PC-3 (cell line): ENCODE measurements at regions not wholly inside any gene's neighbourhood (a gene's known extent, or its start where the extent isn't known, plus 50 kb on each side); places are given as distances from the start of the nearest gene placed in this dataset.
A peak's percentile ranks its signal among the peaks of the same experiment; 100 is the strongest.

Experiments
- ATAC-seq: fragments of 200-7000 bp; cut with Tn5 transposase; 2 replicates; pipeline ENCODE4 v1.9.1; 2020; ENCODE audit warnings: mild to moderate bottlenecking, moderate library complexity
- BruUV-seq: library from RNA; stranded (reverse); fragments of 400-500 nt; replicated peaks from 2 replicates; lab custom pipeline; 2021; lab: Mats Ljungman, UMichigan
- CTCF ChIA-PET: fragments of 300-600 bp; sonication (Branson Sonifier 250); formaldehyde crosslinking; loops from one replicate; lab custom pipeline; 2022; ENCODE audit warnings: antibody characterized with exemption; lab: Charles Lee
- POLR2A ChIA-PET: fragments of 300-600 bp; sonication (Branson Sonifier 250); formaldehyde crosslinking; loops from one replicate; lab custom pipeline; 2022; ENCODE audit warnings: antibody characterized with exemption; ENCODE audit not compliant: unreplicated experiment; lab: Charles Lee
- DNase-seq: peaks from one replicate; pipeline ENCODE4 v3.0.0-alpha.2; 2015
- H2AFZ ChIP-seq: fragments of 300-600 bp; sonication (generic); 2 replicates; pipeline ENCODE4 v1.6.0; 2016; ENCODE audit warnings: antibody characterized with exemption, low read length
- H3F3A ChIP-seq: fragments of 300-600 bp; sonication (generic); one replicate; pipeline ENCODE4 v1.6.0; 2017; ENCODE audit warnings: antibody characterized with exemption, low read length, control low read depth, mild to moderate bottlenecking; ENCODE audit not compliant: unreplicated experiment
- H3K27ac ChIP-seq: fragments of 300-600 bp; sonication (generic); 2 replicates; pipeline ENCODE4 v1.5.1; 2016; ENCODE audit warnings: mild to moderate bottlenecking, low read length
- H3K27me3 ChIP-seq: fragments of 300-600 bp; sonication (generic); 2 replicates; pipeline ENCODE4 v1.6.1; 2016; ENCODE audit warnings: low read length, mixed read lengths
- H3K36me3 ChIP-seq: fragments of 300-600 bp; sonication (generic); 2 replicates; pipeline ENCODE4 v1.6.1; 2016; ENCODE audit warnings: low read depth, mixed run types, low read length, mixed read lengths
- H3K4me1 ChIP-seq: fragments of 300-600 bp; sonication (generic); 2 replicates; pipeline ENCODE4 v1.5.1; 2016; ENCODE audit warnings: low read length; ENCODE audit not compliant: insufficient read depth
- H3K4me2 ChIP-seq: fragments of 300-600 bp; sonication (generic); 2 replicates; pipeline ENCODE4 v1.6.0; 2016; ENCODE audit warnings: low read length
- H3K4me3 ChIP-seq: fragments of 300-600 bp; sonication (generic); 2 replicates; pipeline ENCODE4 v1.5.1; 2016; ENCODE audit warnings: mild to moderate bottlenecking, low read length, mixed read lengths
- H3K79me2 ChIP-seq: fragments of 300-600 bp; sonication (generic); 2 replicates; pipeline ENCODE4 v1.6.1; 2017; ENCODE audit warnings: low read length, mixed read lengths
- H3K9ac ChIP-seq: fragments of 300-600 bp; sonication (generic); 2 replicates; pipeline ENCODE4 v1.6.0; 2016; ENCODE audit warnings: mild to moderate bottlenecking, low read length
- H3K9me2 ChIP-seq: fragments of 300-600 bp; sonication (generic); replicated peaks from 2 replicates; pipeline ENCODE4 v1.6.1; 2016; ENCODE audit warnings: mixed run types, low read length, mixed read lengths
- H3K9me3 ChIP-seq: fragments of 300-600 bp; sonication (generic); 2 replicates; pipeline ENCODE4 v1.6.1; 2016; ENCODE audit warnings: low read length, mixed read lengths
- H4K20me1 ChIP-seq: fragments of 300-600 bp; sonication (generic); 2 replicates; pipeline ENCODE4 v1.6.1; 2016; ENCODE audit warnings: low read length, mixed read lengths
- CTCF ChIP-seq: fragments of 300-600 bp; sonication (generic); conservative IDR thresholded peaks from 2 replicates; pipeline ENCODE4 v1.5.1; 2017; ENCODE audit warnings: antibody characterized with exemption, low read depth, mild to moderate bottlenecking, low read length
- EZH2 ChIP-seq: fragments of 300-600 bp; sonication (generic); IDR thresholded peaks from one replicate; pipeline ENCODE4 v1.6.1; 2017; ENCODE audit warnings: antibody characterized with exemption, mild to moderate bottlenecking, low read length; ENCODE audit not compliant: unreplicated experiment
- EZH2phosphoT487 ChIP-seq: fragments of 300-600 bp; sonication (generic); IDR thresholded peaks from 2 replicates; pipeline ENCODE4 v1.6.1; 2018; ENCODE audit warnings: mild to moderate bottlenecking, antibody characterized with exemption, low read length, borderline replicate concordance
- intact Hi-C: fragments of 100-400 bp; cut with micrococcal nuclease; formaldehyde crosslinking; loops from 2 replicates; pipeline ENCODE4 v1.9.0; 2023

GRCh38 chr6:26200918-26201721, 113.9 kb downstream of the HFE start:
- Histone ChIP-seq H3K27me3 (no peaks in the 10 kb centered on the region), H3K4me1 (peaks cover 15% of the 10 kb centered on the region), H3K9me3 (no peaks in the 10 kb centered on the region), H3K9me2 (no peaks in the 10 kb centered on the region), H3K36me3 (no peaks in the 10 kb centered on the region; the same call in 1 of the 2 replicates), H3K9ac (no peak overlapping the region), H4K20me1 (peaks cover 27% of the 10 kb centered on the region), H3K27ac (no peak overlapping the region), H3K4me2 (peak overlapping the region; percentile 42), H3F3A (peaks cover 29% of the 10 kb centered on the region), H3K4me3 (no peak overlapping the region), H3K79me2 (peaks cover 41% of the 10 kb centered on the region), H2AFZ (no peak overlapping the region)
- ATAC-seq (no peak), DNase-seq (no peak)
- no TSS peak for BruUV-seq
- no peak for TF ChIP-seq EZH2
- TF ChIP-seq CTCF: no peak
- no peak for TF ChIP-seq EZH2phosphoT487
- POLR2A ChIA-PET: interaction anchor here (0.8 kb wide), 1 partner anchor 16 kb away, joined by 5 read pairs; no protein-coding TSS in a partner anchor
- intact Hi-C loops: no loop called here
- CTCF ChIA-PET: no interaction called here

- Histone ChIP-seq H3F3A (peaks cover 23% of the 10 kb centered on the region), H3K4me1 (peaks cover 15% of the 10 kb centered on the region)
Measured at GRCh38 chr6:26202201-26202611, 115.0 kb downstream of the HFE start.

More at GRCh38 chr6:26202201-26202611, 115.0 kb downstream of the HFE start:
- no TSS peak for BruUV-seq
- Histone ChIP-seq H3K9ac (no peak overlapping the region), H3K4me3 (no peak overlapping the region), H3K27me3 (no peaks in the 10 kb centered on the region), H3K36me3 (no peaks in the 10 kb centered on the region), H3K27ac (no peak overlapping the region), H4K20me1 (peaks cover 17% of the 10 kb centered on the region; the same call in 1 of the 2 replicates), H3K9me2 (no peaks in the 10 kb centered on the region), H3K4me2 (no peak overlapping the region), H3K9me3 (no peaks in the 10 kb centered on the region), H2AFZ (no peak overlapping the region), H3K79me2 (peaks cover 30% of the 10 kb centered on the region)
- ATAC-seq: no peak
- TF ChIP-seq EZH2phosphoT487 (no peak), EZH2 (no peak), CTCF (no peak)
- ChIA-PET POLR2A (interaction anchor here (0.5 to 0.8 kb wide), 2 partner anchors 14 to 15 kb away, joined by 5 read pairs; no protein-coding TSS in a partner anchor), CTCF (no interaction called here)
- no peak for DNase-seq
- intact Hi-C loops: no loop called here
